Suprapubic skin (tissue), 4 donors: ENCODE measurements at regions not wholly inside any gene's neighbourhood (a gene's known extent, or its start where the extent isn't known, plus 50 kb on each side); places are given as distances from the start of the nearest gene placed in this dataset.
"Not testable (repeated sequence)": the region's sequence is repeated elsewhere in the genome, so short reads cannot be mapped to it uniquely, and the experiment has no call there.

Experiments used
- DNase-seq, 2 donors: peaks; one replicate each; pipeline ENCODE4 v3.0.0-alpha.2; 2019; ENCODE audit warnings: low spot score in 2 of 2
- H3K27ac ChIP-seq: fragments of 200-600 bp; sonication (generic); one replicate; pipeline ENCODE4 v1.5.1; 2019
- H3K27me3 ChIP-seq: fragments of 200-600 bp; sonication (generic); one replicate; pipeline ENCODE4 v1.5.1; 2019
- H3K36me3 ChIP-seq: fragments of 200-600 bp; sonication (generic); one replicate; pipeline ENCODE4 v1.5.1; 2019
- H3K4me1 ChIP-seq: fragments of 200-600 bp; sonication (generic); one replicate; pipeline ENCODE4 v1.5.1; 2019
- H3K4me3 ChIP-seq: fragments of 200-600 bp; sonication (generic); one replicate; pipeline ENCODE4 v1.5.1; 2019; ENCODE audit warnings: mild to moderate bottlenecking
- H3K9me3 ChIP-seq: fragments of 200-600 bp; sonication (generic); one replicate; pipeline ENCODE4 v1.5.1; 2019
- EP300 ChIP-seq: sonication (generic); formaldehyde crosslinking; IDR thresholded peaks from one replicate; pipeline ENCODE4 v1.6.1; 2017; ENCODE audit warnings: antibody characterized with exemption
- POLR2A ChIP-seq, 2 donors: fragments of 450-650 bp; IDR thresholded peaks; one replicate each; pipeline ENCODE4 v1.6.1; 2017; ENCODE audit warnings: antibody characterized with exemption in 2 of 2, mild to moderate bottlenecking in 2 of 2, moderate library complexity in 2 of 2
- POLR2AphosphoS5 ChIP-seq, 3 donors: sonication (generic); formaldehyde crosslinking; IDR thresholded peaks; one replicate each; pipeline ENCODE4 v1.6.1; 2017; ENCODE audit warnings: antibody characterized with exemption in 3 of 3
- WGBS: methylation state at CpG from one replicate; pipeline ENCODE4 v1.1.5; 2018; 5-methylcytosine and 5-hydroxymethylcytosine counted together
- TF ChIP-seq, protein P1 (sequence below), 2 donors: fragments of 200-600 bp in 1 of 2; fragments of 450-650 bp in 1 of 2; sonication (generic) in 1 of 2; IDR thresholded peaks; one replicate each; pipeline ENCODE4 v1.5.1; 2016 to 2019; ENCODE audit warnings: antibody characterized with exemption in 2 of 2, mild to moderate bottlenecking in 1 of 2, moderate library complexity in 1 of 2

DNA sequence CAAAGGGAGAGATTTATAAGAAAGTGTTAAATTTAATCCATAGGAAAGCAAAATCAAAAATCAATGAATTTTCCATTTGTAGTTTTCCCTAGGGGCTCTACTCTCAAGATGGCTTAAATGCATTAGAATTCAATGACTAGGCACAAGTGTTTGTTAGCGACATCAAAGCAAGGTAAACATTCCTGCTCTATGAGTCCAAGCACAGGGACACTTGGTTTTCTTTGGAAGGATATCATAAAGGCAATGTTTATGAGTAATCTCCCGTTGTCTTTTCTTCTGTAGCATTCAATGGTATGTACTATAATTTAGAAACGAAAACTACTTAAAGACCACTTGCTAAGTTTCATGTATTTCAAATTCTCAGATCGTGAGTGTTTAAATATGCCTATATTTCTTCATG, 54.8 kb upstream of the ZNF717 start:
- H3K4me1 ChIP-seq, H3K9me3 ChIP-seq, H3K4me3 ChIP-seq, H3K36me3 ChIP-seq, H3K27me3 ChIP-seq, DNase-seq, H3K27ac ChIP-seq: not testable (repeated sequence)
- 80% methylated on average over 4 of the region's 4 CpGs for WGBS

DNA sequence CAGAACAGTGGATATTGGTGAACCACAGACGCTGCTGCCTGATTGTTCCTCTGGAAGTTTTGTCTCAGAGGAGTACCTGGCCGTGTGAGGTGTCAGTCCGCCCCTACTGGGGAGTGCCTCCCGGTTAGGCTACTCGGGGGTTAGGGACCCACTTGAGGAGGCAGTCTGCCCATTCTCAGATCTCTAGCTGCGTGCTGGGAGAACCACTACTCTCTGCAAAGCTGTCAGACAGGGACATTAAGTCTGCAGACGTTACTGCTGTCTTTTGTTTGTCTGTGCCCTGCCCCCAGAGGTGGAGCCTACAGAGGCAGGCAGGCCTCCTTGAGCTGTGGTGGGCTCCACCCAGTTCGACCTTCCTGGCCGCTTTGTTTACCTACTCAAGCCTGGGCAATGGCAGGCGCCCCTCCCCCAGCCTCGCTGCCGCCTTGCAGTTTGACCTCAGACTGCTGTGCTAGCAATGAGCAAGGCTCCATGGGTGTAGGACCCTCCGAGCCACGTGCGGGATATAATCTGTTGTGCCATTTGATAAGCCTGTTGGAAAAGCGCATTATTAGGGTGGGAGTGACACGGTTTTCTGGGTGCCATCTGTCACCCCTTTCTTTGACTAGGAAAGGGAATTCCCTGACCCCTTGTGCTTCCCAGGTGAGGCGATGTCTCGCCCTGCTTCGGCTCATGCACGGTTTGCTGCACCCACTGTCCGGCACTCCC, 65.1 kb upstream of the ZNF717 start:
- H3K27ac ChIP-seq, H3K4me3 ChIP-seq, H3K9me3 ChIP-seq, H3K27me3 ChIP-seq, H3K4me1 ChIP-seq, DNase-seq, H3K36me3 ChIP-seq: not testable (repeated sequence)
- WGBS: 67% methylated on average over 15 of the region's 22 CpGs

DNA sequence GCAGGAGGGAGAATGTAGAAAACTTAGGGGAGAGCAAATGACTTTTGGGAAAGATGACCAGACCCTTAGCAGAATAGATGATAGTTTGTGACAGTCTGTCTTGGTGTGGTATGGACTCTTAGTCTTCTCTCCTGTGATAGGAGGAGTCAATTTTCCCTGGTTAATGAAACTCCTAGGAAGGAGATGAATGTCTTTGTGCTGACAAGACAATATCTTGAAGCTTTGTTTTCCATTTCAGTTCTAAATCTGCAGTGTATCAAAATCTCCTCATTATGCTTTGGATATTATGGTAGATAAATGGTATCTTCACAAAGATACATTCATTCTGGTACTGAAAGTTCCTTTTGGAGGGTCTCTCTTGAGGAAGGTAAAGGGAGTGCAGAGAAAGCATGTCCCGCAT, 77.8 kb upstream of the ZNF717 start:
- WGBS: 87% methylated on average over 1 of the region's 1 CpG
- H3K9me3 ChIP-seq: no peaks in the 10 kb centered on the region
- no peaks in the 10 kb centered on the region for H3K4me1 ChIP-seq
- no peak overlapping the region for H3K27ac ChIP-seq
- no peaks in the 10 kb centered on the region for H3K36me3 ChIP-seq
- H3K27me3 ChIP-seq: no peaks in the 10 kb centered on the region
- DNase-seq: no peak
- TF ChIP-seq EP300: no peak
- TF ChIP-seq, protein P1, sequence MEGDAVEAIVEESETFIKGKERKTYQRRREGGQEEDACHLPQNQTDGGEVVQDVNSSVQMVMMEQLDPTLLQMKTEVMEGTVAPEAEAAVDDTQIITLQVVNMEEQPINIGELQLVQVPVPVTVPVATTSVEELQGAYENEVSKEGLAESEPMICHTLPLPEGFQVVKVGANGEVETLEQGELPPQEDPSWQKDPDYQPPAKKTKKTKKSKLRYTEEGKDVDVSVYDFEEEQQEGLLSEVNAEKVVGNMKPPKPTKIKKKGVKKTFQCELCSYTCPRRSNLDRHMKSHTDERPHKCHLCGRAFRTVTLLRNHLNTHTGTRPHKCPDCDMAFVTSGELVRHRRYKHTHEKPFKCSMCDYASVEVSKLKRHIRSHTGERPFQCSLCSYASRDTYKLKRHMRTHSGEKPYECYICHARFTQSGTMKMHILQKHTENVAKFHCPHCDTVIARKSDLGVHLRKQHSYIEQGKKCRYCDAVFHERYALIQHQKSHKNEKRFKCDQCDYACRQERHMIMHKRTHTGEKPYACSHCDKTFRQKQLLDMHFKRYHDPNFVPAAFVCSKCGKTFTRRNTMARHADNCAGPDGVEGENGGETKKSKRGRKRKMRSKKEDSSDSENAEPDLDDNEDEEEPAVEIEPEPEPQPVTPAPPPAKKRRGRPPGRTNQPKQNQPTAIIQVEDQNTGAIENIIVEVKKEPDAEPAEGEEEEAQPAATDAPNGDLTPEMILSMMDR (IDR thresholded peaks at IDR 0.05): no peak
- TF ChIP-seq POLR2AphosphoS5 (IDR thresholded peaks at IDR 0.05): no peak
- TF ChIP-seq POLR2A (IDR thresholded peaks at IDR 0.05): no peak
- H3K4me3 ChIP-seq: no peak overlapping the region

DNA sequence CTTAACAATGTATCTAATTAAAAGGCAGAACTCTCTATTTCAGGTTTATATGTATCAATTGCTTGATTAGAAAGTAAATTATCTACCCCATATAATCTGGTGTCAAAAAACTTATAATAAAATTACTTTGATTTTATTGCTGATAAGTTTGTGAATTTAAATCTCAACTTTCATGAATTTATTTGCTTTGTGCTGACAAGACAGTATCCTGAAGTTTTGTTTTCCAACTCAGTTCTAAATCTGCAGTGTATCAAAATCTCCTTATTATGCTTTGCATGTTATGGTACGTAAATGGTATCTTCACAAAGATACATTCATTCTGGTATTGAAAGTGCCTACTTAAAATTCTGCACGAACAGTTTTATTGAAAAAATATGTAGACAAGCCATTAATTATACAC, 78.5 kb upstream of the ZNF717 start:
- TF ChIP-seq POLR2A (IDR thresholded peaks at IDR 0.05): no peak
- TF ChIP-seq EP300: no peak
- no peak for TF ChIP-seq POLR2AphosphoS5 (IDR thresholded peaks at IDR 0.05)
- H3K27me3 ChIP-seq: no peaks in the 10 kb centered on the region
- H3K9me3 ChIP-seq: no peaks in the 10 kb centered on the region
- DNase-seq: no peak
- 25% methylated on average over 2 of the region's 2 CpGs for WGBS
- no peaks in the 10 kb centered on the region for H3K4me1 ChIP-seq
- no peak overlapping the region for H3K27ac ChIP-seq
- no peak overlapping the region for H3K4me3 ChIP-seq
- no peaks in the 10 kb centered on the region for H3K36me3 ChIP-seq

DNA sequence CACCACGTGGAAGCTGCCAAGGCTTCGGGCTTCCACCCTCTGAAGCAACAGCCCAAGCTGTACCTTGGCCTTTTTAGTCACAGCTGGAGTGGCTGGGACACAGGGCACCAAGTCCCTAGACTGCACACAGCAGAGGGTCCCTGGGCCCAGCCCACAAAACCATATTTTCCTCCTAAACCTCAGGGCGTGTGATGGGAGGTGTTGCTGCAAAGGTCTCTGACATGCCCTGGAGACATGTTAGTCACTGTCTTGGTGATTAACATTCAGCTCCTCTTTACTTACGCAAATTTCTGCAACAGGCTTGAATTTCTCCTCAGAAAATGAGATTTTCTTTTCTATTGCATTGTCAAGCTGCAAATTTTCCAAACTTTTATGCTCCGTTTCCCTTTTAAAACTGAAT, 98.4 kb upstream of the ZNF717 start:
- H3K4me1 ChIP-seq, H3K27me3 ChIP-seq, H3K27ac ChIP-seq, H3K36me3 ChIP-seq, H3K9me3 ChIP-seq, H3K4me3 ChIP-seq, DNase-seq: not testable (repeated sequence)
- WGBS: 64% methylated on average over 5 of the region's 5 CpGs

DNA sequence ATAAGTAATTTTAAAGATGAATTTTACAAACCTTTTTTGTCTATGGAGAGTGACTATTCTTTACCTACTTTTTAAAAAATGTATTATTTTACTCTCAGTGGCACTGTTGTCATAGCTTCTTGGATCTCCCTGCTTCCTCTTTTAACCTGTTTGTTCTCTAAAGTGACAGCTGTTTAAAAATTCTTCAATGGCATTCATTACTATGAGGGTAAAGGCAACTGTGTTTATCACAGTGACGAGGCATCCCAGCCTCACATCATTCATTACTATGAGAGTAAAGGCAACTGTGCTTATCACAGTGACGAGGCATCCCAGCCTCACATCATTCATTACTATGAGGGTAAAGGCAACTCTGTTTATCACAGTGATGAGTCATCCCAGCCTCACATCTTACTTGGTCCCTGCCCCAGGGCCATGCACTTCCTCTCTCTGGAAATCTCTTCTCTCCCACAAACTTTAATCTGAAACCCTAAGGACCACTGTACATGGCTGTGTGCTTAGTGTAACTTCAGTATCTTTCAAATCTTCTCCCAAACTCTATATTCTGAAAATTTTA, 101.7 kb upstream of the ZNF717 start:
- H3K27ac ChIP-seq: no peak overlapping the region
- 66% methylated on average over 2 of the region's 2 CpGs for WGBS
- TF ChIP-seq POLR2A (IDR thresholded peaks at IDR 0.05): no peak
- TF ChIP-seq, protein P1 (IDR thresholded peaks at IDR 0.05): no peak
- TF ChIP-seq EP300: no peak
- no peak for TF ChIP-seq POLR2AphosphoS5 (IDR thresholded peaks at IDR 0.05)
- H3K27me3 ChIP-seq: no peaks in the 10 kb centered on the region
- no peak for DNase-seq
- H3K4me3 ChIP-seq: no peak overlapping the region
- no peaks in the 10 kb centered on the region for H3K36me3 ChIP-seq
- H3K4me1 ChIP-seq: no peaks in the 10 kb centered on the region
- H3K9me3 ChIP-seq: no peaks in the 10 kb centered on the region

DNA sequence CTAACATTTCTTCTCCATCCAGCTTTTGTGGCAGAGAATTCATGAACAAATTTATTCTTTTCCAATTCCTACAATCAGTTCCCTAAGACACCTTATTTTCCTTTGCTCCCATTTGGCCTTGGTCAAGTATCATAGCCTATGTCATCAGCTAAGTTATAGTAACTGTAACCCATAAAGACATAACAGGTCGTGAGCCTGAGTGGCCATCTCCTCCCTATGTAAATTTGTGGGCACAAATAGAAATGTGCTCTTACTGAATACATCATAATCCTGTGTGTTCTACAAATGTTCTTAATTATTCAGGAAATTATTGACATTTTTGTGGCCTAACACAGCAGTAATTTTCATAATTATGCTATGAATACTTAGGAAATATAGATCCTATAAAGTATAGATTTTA, 108.9 kb upstream of the ZNF717 start:
- H3K9me3 ChIP-seq: no peaks in the 10 kb centered on the region
- no peaks in the 10 kb centered on the region for H3K36me3 ChIP-seq
- TF ChIP-seq, protein P1 (IDR thresholded peaks at IDR 0.05): no peak
- no peak for TF ChIP-seq POLR2A (IDR thresholded peaks at IDR 0.05)
- TF ChIP-seq EP300: no peak
- TF ChIP-seq POLR2AphosphoS5 (IDR thresholded peaks at IDR 0.05): no peak
- 64% methylated on average over 1 of the region's 1 CpG for WGBS
- no peaks in the 10 kb centered on the region for H3K4me1 ChIP-seq
- no peak for DNase-seq
- no peaks in the 10 kb centered on the region for H3K27me3 ChIP-seq
- H3K4me3 ChIP-seq: no peak overlapping the region
- H3K27ac ChIP-seq: no peak overlapping the region
